Breast epithelium (tissue), 4 donors: ENCODE measurements at regions not wholly inside any gene's neighbourhood (a gene's known extent, or its start where the extent isn't known, plus 50 kb on each side); places are given as distances from the start of the nearest gene placed in this dataset.

Source experiments
- DNase-seq, 2 donors: peaks; one replicate each; pipeline ENCODE4 v3.0.0-alpha.2; 2019; ENCODE audit warnings: low spot score in 2 of 2
- H3K27ac ChIP-seq, 2 donors: fragments of 200-600 bp; sonication (generic) in 1 of 2; one replicate each; pipeline ENCODE4 v1.5.1; 2016 to 2019; ENCODE audit warnings: mild to moderate bottlenecking in 1 of 2
- H3K27me3 ChIP-seq, 2 donors: fragments of 200-600 bp; sonication (generic) in 1 of 2; one replicate each; pipeline versions ENCODE4 v1.5.1 to v1.6.0; 2017 to 2019; ENCODE audit warnings: control low read depth in 1 of 2, mild to moderate bottlenecking in 1 of 2
- H3K36me3 ChIP-seq: fragments of 200-600 bp; one replicate; pipeline ENCODE4 v1.5.1; 2019
- H3K4me1 ChIP-seq, 2 donors: fragments of 200-600 bp; sonication (generic); one replicate each; pipeline ENCODE4 v1.5.1; 2016 to 2019; ENCODE audit warnings: control low read depth in 1 of 2
- H3K4me3 ChIP-seq, 3 donors: fragments of 200-600 bp; sonication (generic); 1 replicate in 2 of 3; 2 replicates in 1 of 3; pipeline ENCODE4 v1.5.1; 2016 to 2019; ENCODE audit warnings: mild to moderate bottlenecking in 3 of 3, moderate library complexity in 2 of 3
- H3K9me3 ChIP-seq, 2 donors: fragments of 200-600 bp; sonication (generic) in 1 of 2; one replicate each; pipeline ENCODE4 v1.5.1; 2016 to 2019; ENCODE audit warnings: control low read depth in 1 of 2
- CTCF ChIP-seq, 3 donors: fragments of 450-650 bp; IDR thresholded peaks; one replicate each; pipeline ENCODE4 v1.5.1; 2016 to 2017; ENCODE audit warnings: antibody characterized with exemption in 3 of 3, mild to moderate bottlenecking in 3 of 3, moderate library complexity in 3 of 3
- POLR2A ChIP-seq: fragments of 450-650 bp; IDR thresholded peaks from one replicate; pipeline ENCODE4 v1.6.1; 2016; ENCODE audit warnings: antibody characterized with exemption, mild to moderate bottlenecking, moderate library complexity
- POLR2AphosphoS5 ChIP-seq, 3 donors: sonication (generic); formaldehyde crosslinking; IDR thresholded peaks; one replicate each; pipeline ENCODE4 v1.6.1; 2017; ENCODE audit warnings: antibody characterized with exemption in 3 of 3
- intact Hi-C: fragments of 100-400 bp; cut with DNase I; formaldehyde crosslinking; loops from one replicate; pipeline ENCODE4 v1.15.1; 2023; ENCODE audit warnings: low total_unique reads

DNA sequence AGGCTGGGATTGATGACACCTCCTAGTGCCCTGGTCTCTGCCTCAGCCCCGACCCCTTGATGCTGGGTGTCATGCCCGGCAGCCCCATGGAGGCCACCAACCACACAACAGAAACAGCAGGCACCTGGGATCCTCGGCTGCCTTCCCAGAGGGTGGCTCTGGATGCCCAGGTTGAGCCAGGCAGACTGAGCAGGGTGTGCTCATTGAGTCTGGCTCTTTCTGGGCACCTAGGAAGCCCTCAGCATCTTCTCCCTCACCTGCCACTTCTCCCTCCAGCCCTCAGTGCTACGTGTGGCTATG is 484.5 kb upstream of the MGMT start:
- Histone ChIP-seq H3K4me1 (no peaks in the 10 kb centered on the region), H3K27me3 (peaks cover 0 to 5% of the 10 kb centered on the region in 2 donors), H3K4me3 (no peak overlapping the region), H3K36me3 (no peaks in the 10 kb centered on the region), H3K27ac (no peak overlapping the region), H3K9me3 (peaks cover 0 to under 1% of the 10 kb centered on the region in 2 donors)
- no peak for DNase-seq
- intact Hi-C loops, result no loop called here
- TF ChIP-seq CTCF (IDR thresholded peaks at IDR 0.05) (no peak), POLR2A (no peak), POLR2AphosphoS5 (IDR thresholded peaks at IDR 0.05) (no peak)

GRCh38 chr10:128985036-128985435 is 482.0 kb upstream of the MGMT start:
- H3K4me3 ChIP-seq, result no peak overlapping the region
- H3K4me1 ChIP-seq, result no peaks in the 10 kb centered on the region
- intact Hi-C loops, result no loop called here
- TF ChIP-seq POLR2AphosphoS5 (IDR thresholded peaks at IDR 0.05), result no peak
- TF ChIP-seq CTCF (IDR thresholded peaks at IDR 0.05), result no peak
- H3K9me3 ChIP-seq, result peaks cover 0 to 6% of the 10 kb centered on the region in 2 donors
- H3K27me3 ChIP-seq, result peaks cover 0 to 5% of the 10 kb centered on the region in 2 donors
- no peaks in the 10 kb centered on the region for H3K36me3 ChIP-seq
- DNase-seq, result no peak
- no peak overlapping the region for H3K27ac ChIP-seq

GRCh38 chr10:128990986-128991385 is 476.1 kb upstream of the MGMT start:
- Histone ChIP-seq H3K9me3 (peaks cover 0 to 6% of the 10 kb centered on the region in 2 donors), H3K36me3 (no peaks in the 10 kb centered on the region), H3K27ac (no peak overlapping the region), H3K27me3 (no peaks in the 10 kb centered on the region), H3K4me1 (no peaks in the 10 kb centered on the region), H3K4me3 (no peak overlapping the region)
- no peak for TF ChIP-seq CTCF (IDR thresholded peaks at IDR 0.05)
- TF ChIP-seq POLR2AphosphoS5 (IDR thresholded peaks at IDR 0.05), result no peak
- no peak for TF ChIP-seq POLR2A
- no peak for DNase-seq
- intact Hi-C loops, result no loop called here

- Histone ChIP-seq H3K27ac (no peak overlapping the region), H3K4me1 (no peaks in the 10 kb centered on the region), H3K27me3 (no peaks in the 10 kb centered on the region), H3K9me3 (peaks cover 0 to 3% of the 10 kb centered on the region in 2 donors), H3K36me3 (no peaks in the 10 kb centered on the region), H3K4me3 (no peak overlapping the region)
- TF ChIP-seq POLR2A (no peak), POLR2AphosphoS5 (IDR thresholded peaks at IDR 0.05) (no peak), CTCF (IDR thresholded peaks at IDR 0.05) (no peak)
- DNase-seq, result no peak
- intact Hi-C loops, result no loop called here
These were observed 474.3 kb upstream of the MGMT start for GRCh38 chr10:128992770-128993169.

DNA sequence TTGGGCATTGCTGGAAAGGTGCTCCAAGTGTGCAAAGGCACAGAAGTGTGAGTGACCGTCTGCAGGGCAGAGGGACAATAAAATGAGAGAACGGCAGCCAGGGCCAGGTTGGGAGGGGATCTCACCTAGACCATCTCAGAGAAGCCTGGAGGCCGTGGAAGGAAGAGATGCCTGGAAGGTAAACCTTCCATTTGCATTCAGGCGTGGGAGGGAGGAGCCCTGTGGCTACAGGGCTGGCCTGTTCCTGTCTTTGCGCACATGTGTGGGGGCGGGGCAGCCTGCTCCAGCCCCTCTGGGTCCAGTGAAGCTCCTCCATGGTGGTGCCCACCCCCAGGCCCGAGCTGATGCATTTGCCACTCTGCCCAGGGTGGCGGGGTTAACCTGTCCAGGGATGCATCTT is 473.6 kb upstream of the MGMT start:
- no peak for TF ChIP-seq POLR2A
- Histone ChIP-seq H3K4me3 (no peak overlapping the region), H3K36me3 (no peaks in the 10 kb centered on the region), H3K27me3 (no peaks in the 10 kb centered on the region), H3K4me1 (no peaks in the 10 kb centered on the region), H3K9me3 (no peaks in the 10 kb centered on the region), H3K27ac (no peak overlapping the region)
- DNase-seq, result no peak
- intact Hi-C loops, result no loop called here

DNA sequence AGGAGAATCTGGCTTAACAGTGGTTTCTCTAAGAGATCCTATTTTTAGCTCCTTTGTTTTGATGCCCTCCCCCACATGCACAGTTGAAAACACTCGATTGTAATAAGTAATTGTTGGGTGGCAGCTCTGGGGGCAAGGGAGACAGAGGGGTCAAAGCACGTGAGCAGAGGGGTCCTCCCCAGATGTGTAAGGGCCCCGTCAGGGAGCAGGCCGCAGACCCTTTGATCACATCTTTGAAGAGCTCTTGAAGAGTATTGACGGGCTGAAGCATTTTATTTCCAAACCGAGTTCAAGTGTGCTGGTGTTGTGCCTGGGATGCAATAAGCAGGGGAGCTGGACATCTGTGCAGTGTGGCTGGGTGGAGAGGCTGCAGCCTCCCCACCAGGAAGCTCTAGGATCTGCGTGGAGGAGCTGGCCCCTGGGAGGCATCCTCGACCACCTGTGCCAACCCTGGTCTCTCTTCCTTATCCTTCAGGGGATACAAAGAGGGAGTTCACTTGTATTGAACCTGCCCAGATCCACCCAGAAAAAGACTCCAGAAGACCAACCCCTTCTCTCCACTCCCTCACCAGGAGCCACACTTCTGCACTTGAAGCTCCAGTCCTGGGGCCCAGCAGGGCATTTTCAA is 473.0 kb upstream of the MGMT start:
- no peak for DNase-seq
- no peaks in the 10 kb centered on the region for H3K36me3 ChIP-seq
- no peaks in the 10 kb centered on the region for H3K27me3 ChIP-seq
- no peak overlapping the region for H3K4me3 ChIP-seq
- no peaks in the 10 kb centered on the region for H3K9me3 ChIP-seq
- intact Hi-C loops, result no loop called here
- no peak overlapping the region for H3K27ac ChIP-seq
- TF ChIP-seq POLR2AphosphoS5 (IDR thresholded peaks at IDR 0.05) (no peak), CTCF (IDR thresholded peaks at IDR 0.05) (no peak), POLR2A (no peak)
- H3K4me1 ChIP-seq, result no peaks in the 10 kb centered on the region
